GM18907 (cell line): ENCODE measurements at regions not wholly inside any gene's neighbourhood (a gene's known extent, or its start where the extent isn't known, plus 50 kb on each side); places are given as distances from the start of the nearest gene placed in this dataset.
A peak's percentile ranks its signal among the peaks of the same experiment; 100 is the strongest.

Source experiments
- ATAC-seq: cut with Tn5 transposase; IDR thresholded peaks from one replicate; pipeline ENCODE4 v1.9.1; 2021; ENCODE audit warnings: mild to moderate bottlenecking, moderate library complexity; ENCODE audit not compliant: unreplicated experiment

- ATAC-seq = peak; percentile 68
Observed at GRCh38 chr18:76686737-76687231, 135.6 kb upstream of the ZNF236 start.

- no peak for ATAC-seq
Observed at GRCh38 chr18:76685860-76686259, 136.5 kb upstream of the ZNF236 start.

GRCh38 chr18:76685402-76685801 is 137.0 kb upstream of the ZNF236 start:
- no peak for ATAC-seq

GRCh38 chr18:76684265-76684664 is 138.1 kb upstream of the ZNF236 start:
- no peak for ATAC-seq

- ATAC-seq = no peak
Observed at GRCh38 chr18:76679945-76680344, 142.4 kb upstream of the ZNF236 start.

GRCh38 chr18:76679259-76679658 is 143.1 kb upstream of the ZNF236 start:
- ATAC-seq = no peak

GRCh38 chr18:76678248-76678647 is 144.1 kb upstream of the ZNF236 start:
- no peak for ATAC-seq

- ATAC-seq = no peak
Observed at GRCh38 chr18:76674596-76674995, 147.8 kb upstream of the ZNF236 start.

- no peak for ATAC-seq
Observed at GRCh38 chr18:76673281-76674185, 148.8 kb upstream of the ZNF236 start.

GRCh38 chr18:76672627-76673026 is 149.7 kb upstream of the ZNF236 start:
- no peak for ATAC-seq

- ATAC-seq = no peak
Observed at GRCh38 chr18:76670564-76671288, 151.6 kb upstream of the ZNF236 start.

- ATAC-seq = no peak
Observed at GRCh38 chr18:76668546-76668945, 153.8 kb upstream of the ZNF236 start.

- ATAC-seq = no peak
Observed at GRCh38 chr18:76668119-76668518, 154.2 kb upstream of the ZNF236 start.

GRCh38 chr18:76667603-76668002 is 154.8 kb upstream of the ZNF236 start:
- ATAC-seq = no peak

GRCh38 chr18:76662626-76663025 is 159.7 kb upstream of the ZNF236 start:
- ATAC-seq = no peak

GRCh38 chr18:76660571-76661192 is 161.7 kb upstream of the ZNF236 start:
- no peak for ATAC-seq

- ATAC-seq = peak; percentile 82
Observed at GRCh38 chr18:76658627-76659026, 163.6 kb upstream of the ZNF516 start.

GRCh38 chr18:76657911-76658470 is 162.9 kb upstream of the ZNF516 start:
- ATAC-seq = no peak

- no peak for ATAC-seq
Observed at GRCh38 chr18:76656925-76657827, 162.1 kb upstream of the ZNF516 start.

GRCh38 chr18:76654577-76654976 is 159.5 kb upstream of the ZNF516 start:
- ATAC-seq = no peak
